Posterior vena cava (tissue), 2 donors: ENCODE measurements at regions not wholly inside any gene's neighbourhood (a gene's known extent, or its start where the extent isn't known, plus 50 kb on each side); places are given as distances from the start of the nearest gene placed in this dataset.
"Not testable (repeated sequence)": the region's sequence is repeated elsewhere in the genome, so short reads cannot be mapped to it uniquely, and the experiment has no call there.

Experiments
- DNase-seq: peaks from one replicate; pipeline ENCODE4 v3.0.0-alpha.2; 2020; ENCODE audit warnings: low spot score
- intact Hi-C, 2 donors: fragments of 100-400 bp; cut with DNase I; formaldehyde crosslinking; loops; one replicate each; pipeline versions ENCODE4 v1.14.1 to v1.14.2; 2022 to 2023
- donor health status: DM: yes; HTN: yes; CAD: no.
- donor health status: DM: yes; HTN: yes; CAD: no.

GRCh38 chr1:26626994-26627393 lies 68.8 kb upstream of the ARID1A start:
- DNase-seq, result no peak
- intact Hi-C loops, result no loop called here

- intact Hi-C loops, result no loop called here
Measured at GRCh38 chr1:26627954-26628353, 67.9 kb upstream of the ARID1A start.

GRCh38 chr1:26630634-26631033 lies 65.2 kb upstream of the ARID1A start:
- intact Hi-C loops, result loop anchor here in 1 of 2 donors (5.0 kb wide), 1 partner anchor 507 kb away; no protein-coding TSS in a partner anchor
- no peak for DNase-seq

More at GRCh38 chr1:26627954-26628353, 67.9 kb upstream of the ARID1A start:
- DNase-seq, result no peak

GRCh38 chr1:26635800-26636199 lies 60.0 kb upstream of the ARID1A start:
- intact Hi-C loops, DNase-seq: not testable (repeated sequence)

GRCh38 chr1:26645734-26646133 lies 50.1 kb upstream of the ARID1A start:
- intact Hi-C loops, result no loop called here

More at GRCh38 chr1:26645734-26646133, 50.1 kb upstream of the ARID1A start:
- DNase-seq, result no peak
